HL-60/S4 treated with retinoic acid at 250 ng/mL for 4 days and 3 days (cell line): ENCODE measurements at regions not wholly inside any gene's neighbourhood (a gene's known extent, or its start where the extent isn't known, plus 50 kb on each side); places are given as distances from the start of the nearest gene placed in this dataset.

ENCODE experiments used
- in situ Hi-C: fragments of 300-500 bp; cut with MboI; formaldehyde crosslinking; loops from 2 replicates; pipeline ENCODE4 v1.7.0; 2022; ENCODE audit warnings: low sequenced_read_pairs

- in situ Hi-C loops: loop anchor here (25.0 kb wide), 1 partner anchor 92 kb away; no protein-coding TSS in a partner anchor
Measured at GRCh38 chr9:107929443-107929842, 439.9 kb upstream of the KLF4 start.

GRCh38 chr9:107928701-107929371 lies 439.3 kb upstream of the KLF4 start:
- in situ Hi-C loops: loop anchor here (25.0 kb wide), 1 partner anchor 92 kb away; no protein-coding TSS in a partner anchor

GRCh38 chr9:107927276-107927675 lies 437.7 kb upstream of the KLF4 start:
- in situ Hi-C loops: loop anchor here (25.0 kb wide), 1 partner anchor 90 kb away; no protein-coding TSS in a partner anchor

GRCh38 chr9:107925749-107926297 lies 436.3 kb upstream of the KLF4 start:
- in situ Hi-C loops: loop anchor here (25.0 kb wide), 1 partner anchor 89 kb away; no protein-coding TSS in a partner anchor

GRCh38 chr9:107922260-107922659 lies 432.7 kb upstream of the KLF4 start:
- in situ Hi-C loops: no loop called here

- in situ Hi-C loops: no loop called here
Measured at GRCh38 chr9:107919263-107919662, 429.7 kb upstream of the KLF4 start.

- in situ Hi-C loops: no loop called here
Measured at GRCh38 chr9:107918749-107919148, 429.2 kb upstream of the KLF4 start.

GRCh38 chr9:107914151-107914550 lies 424.6 kb upstream of the KLF4 start:
- in situ Hi-C loops: no loop called here

GRCh38 chr9:107907715-107908114 lies 418.1 kb upstream of the KLF4 start:
- in situ Hi-C loops: no loop called here

DNA sequence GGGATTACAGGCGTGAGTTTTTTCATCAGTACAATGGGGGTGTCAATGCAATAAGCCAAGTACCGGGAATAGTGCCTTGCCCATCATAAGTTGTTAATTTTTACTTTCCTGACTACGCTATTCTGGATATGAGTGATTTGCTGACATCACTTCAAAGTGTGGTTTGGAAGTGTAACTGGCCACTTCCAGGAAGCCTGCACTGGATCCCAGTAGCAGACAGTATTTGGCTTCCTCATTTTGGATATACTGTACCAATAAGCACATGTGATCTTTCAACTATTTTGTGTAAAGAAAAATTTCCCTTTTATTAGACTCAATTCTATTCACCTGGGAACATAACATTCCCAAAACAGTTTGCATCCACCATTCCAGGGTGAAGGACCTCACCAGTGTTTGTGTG lies 417.7 kb upstream of the KLF4 start:
- in situ Hi-C loops: no loop called here

GRCh38 chr9:107906074-107906473 lies 416.5 kb upstream of the KLF4 start:
- in situ Hi-C loops: no loop called here

GRCh38 chr9:107905308-107906020 lies 415.9 kb upstream of the KLF4 start:
- in situ Hi-C loops: no loop called here

GRCh38 chr9:107899961-107900330 lies 410.4 kb upstream of the KLF4 start:
- in situ Hi-C loops: no loop called here

GRCh38 chr9:107898761-107899160 lies 409.2 kb upstream of the KLF4 start:
- in situ Hi-C loops: no loop called here

GRCh38 chr9:107896544-107896943 lies 407.0 kb upstream of the KLF4 start:
- in situ Hi-C loops: no loop called here

GRCh38 chr9:107895501-107896001 lies 406.0 kb upstream of the KLF4 start:
- in situ Hi-C loops: no loop called here

- in situ Hi-C loops: no loop called here
Measured at GRCh38 chr9:107894572-107895261, 405.1 kb upstream of the KLF4 start.

- in situ Hi-C loops: no loop called here
Measured at GRCh38 chr9:107890921-107891465, 401.4 kb upstream of the KLF4 start.

GRCh38 chr9:107888773-107889227 lies 399.2 kb upstream of the KLF4 start:
- in situ Hi-C loops: no loop called here

GRCh38 chr9:107886826-107887225 lies 397.3 kb upstream of the KLF4 start:
- in situ Hi-C loops: no loop called here
